ENCODE measurements at regions not wholly inside any gene's neighbourhood (a gene's known extent, or its start where the extent isn't known, plus 50 kb on each side); places are given as distances from the start of the nearest gene placed in this dataset.

DNA sequence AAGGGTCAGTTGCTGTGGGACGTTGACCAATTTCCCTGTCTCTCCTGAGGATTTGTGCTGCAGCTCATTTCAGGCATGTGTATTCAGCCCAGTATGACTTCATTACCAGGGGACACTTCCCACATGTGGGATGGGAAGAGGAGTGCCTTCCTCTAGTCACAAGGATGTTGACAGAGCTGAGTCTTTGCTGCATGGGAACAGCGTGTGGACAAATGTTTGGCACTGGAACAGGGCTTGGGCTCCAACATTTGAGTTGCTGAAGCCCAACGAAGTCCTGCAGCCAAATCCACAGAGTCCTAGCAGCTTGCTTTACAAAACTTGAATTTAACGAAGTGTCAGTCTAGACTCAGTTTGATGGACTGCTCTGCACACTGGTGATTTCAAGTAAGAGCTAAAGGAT lies 283.2 kb downstream of the SH3GL2 start:
- TF ChIP-seq POLR2A (IDR thresholded peaks at IDR 0.05) (no peak), CTCF (IDR thresholded peaks at IDR 0.05) (no peak)

Measured in tibial nerve (tissue), 3 donors.